GM21360 (cell line): ENCODE measurements at regions not wholly inside any gene's neighbourhood (a gene's known extent, or its start where the extent isn't known, plus 50 kb on each side); places are given as distances from the start of the nearest gene placed in this dataset.
"Not testable (repeated sequence)": the region's sequence is repeated elsewhere in the genome, so short reads cannot be mapped to it uniquely, and the experiment has no call there.

Experiments
- ATAC-seq: cut with Tn5 transposase; IDR thresholded peaks from one replicate; pipeline ENCODE4 v1.9.1; 2021; ENCODE audit warnings: mild to moderate bottlenecking, moderate library complexity; ENCODE audit not compliant: unreplicated experiment

- ATAC-seq: no peak
Measured at GRCh38 chr14:28297559-28297958, 469.0 kb upstream of the FOXG1 start.

GRCh38 chr14:28298156-28298555 lies 468.4 kb upstream of the FOXG1 start:
- ATAC-seq: no peak

GRCh38 chr14:28299227-28299626 lies 467.4 kb upstream of the FOXG1 start:
- ATAC-seq: no peak

GRCh38 chr14:28300356-28300755 lies 466.2 kb upstream of the FOXG1 start:
- no peak for ATAC-seq

GRCh38 chr14:28301179-28301578 lies 465.4 kb upstream of the FOXG1 start:
- no peak for ATAC-seq

GRCh38 chr14:28303248-28303647 lies 463.3 kb upstream of the FOXG1 start:
- no peak for ATAC-seq

GRCh38 chr14:28305938-28306337 lies 460.6 kb upstream of the FOXG1 start:
- no peak for ATAC-seq

GRCh38 chr14:28307506-28307905 lies 459.1 kb upstream of the FOXG1 start:
- no peak for ATAC-seq

GRCh38 chr14:28308734-28309133 lies 457.9 kb upstream of the FOXG1 start:
- no peak for ATAC-seq

- not testable (repeated sequence) for ATAC-seq
Measured at GRCh38 chr14:28317890-28318675, 448.5 kb upstream of the FOXG1 start.

- ATAC-seq: no peak
Measured at GRCh38 chr14:28321475-28322244, 444.9 kb upstream of the FOXG1 start.

- no peak for ATAC-seq
Measured at GRCh38 chr14:28323366-28323765, 443.2 kb upstream of the FOXG1 start.

- no peak for ATAC-seq
Measured at GRCh38 chr14:28323951-28324741, 442.4 kb upstream of the FOXG1 start.

GRCh38 chr14:28340816-28341215 lies 425.8 kb upstream of the FOXG1 start:
- ATAC-seq: no peak

GRCh38 chr14:28344381-28344780 lies 422.2 kb upstream of the FOXG1 start:
- no peak for ATAC-seq

- ATAC-seq: no peak
Measured at GRCh38 chr14:28348797-28349196, 417.8 kb upstream of the FOXG1 start.

- no peak for ATAC-seq
Measured at GRCh38 chr14:28356819-28357218, 409.8 kb upstream of the FOXG1 start.

- ATAC-seq: no peak
Measured at GRCh38 chr14:28361486-28361885, 405.1 kb upstream of the FOXG1 start.

GRCh38 chr14:28365510-28365909 lies 401.1 kb upstream of the FOXG1 start:
- ATAC-seq: no peak

- no peak for ATAC-seq
Measured at GRCh38 chr14:28373721-28374120, 392.9 kb upstream of the FOXG1 start.

- ATAC-seq: no peak
Measured at GRCh38 chr14:28375295-28375694, 391.3 kb upstream of the FOXG1 start.
